Ovary (tissue), 7 donors: ENCODE measurements at regions not wholly inside any gene's neighbourhood (a gene's known extent, or its start where the extent isn't known, plus 50 kb on each side); places are given as distances from the start of the nearest gene placed in this dataset.

ENCODE experiments used
- DNase-seq, 5 donors: peaks; one replicate each; pipeline ENCODE4 v3.0.0-alpha.2; 2019 to 2020
- H3K27ac ChIP-seq, 2 donors: fragments of 200-600 bp; one replicate each; pipeline versions ENCODE4 v1.5.1 to v1.8.0; 2019 to 2022
- H3K27me3 ChIP-seq: fragments of 200-600 bp; one replicate; pipeline ENCODE4 v1.8.0; 2022
- H3K36me3 ChIP-seq: fragments of 200-600 bp; sonication (generic); one replicate; pipeline ENCODE4 v1.5.1; 2019
- H3K4me1 ChIP-seq: one replicate; pipeline ENCODE4 v1.8.1; 2013; ENCODE audit warnings: mild to moderate bottlenecking, moderate library complexity; ENCODE audit not compliant: insufficient read depth
- H3K4me3 ChIP-seq: fragments of 200-600 bp; sonication (generic); one replicate; pipeline ENCODE4 v1.5.1; 2017
- H3K9me3 ChIP-seq, 2 donors: fragments of 200-600 bp in 1 of 2; sonication (generic) in 1 of 2; one replicate each; pipeline versions ENCODE4 v1.5.1 to v1.8.1; 2013 to 2019; ENCODE audit warnings: mild to moderate bottlenecking in 1 of 2, moderate library complexity in 1 of 2
- EP300 ChIP-seq: sonication (generic); formaldehyde crosslinking; IDR thresholded peaks from one replicate; pipeline ENCODE4 v1.6.1; 2017; ENCODE audit warnings: antibody characterized with exemption
- POLR2A ChIP-seq: fragments of 450-650 bp; IDR thresholded peaks from one replicate; pipeline ENCODE4 v1.6.1; 2017; ENCODE audit warnings: antibody characterized with exemption, mild to moderate bottlenecking, moderate library complexity
- WGBS, 3 donors: extraction: QIAGEN DNeasy Blood & Tissue Kit in 1 of 3; methylation state at CpG; one replicate each; pipeline versions ENCODE4 v1.1.5 to v1.1.7; 2013 to 2017; 5-methylcytosine and 5-hydroxymethylcytosine counted together
- intact Hi-C, 4 donors: fragments of 100-400 bp; cut with DNase I; formaldehyde crosslinking; loops; one replicate each; pipeline versions ENCODE4 v1.11.0 to v1.15.1; 2022 to 2023
- TF ChIP-seq, protein P1 (sequence below), 3 donors: fragments of 450-650 bp in 2 of 3; fragments of 200-600 bp in 1 of 3; IDR thresholded peaks; one replicate each; pipeline versions ENCODE4 v1.5.1 to v1.8.0; 2016 to 2022; ENCODE audit warnings: antibody characterized with exemption in 3 of 3, mild to moderate bottlenecking in 1 of 3
- donor health status: DM: no; HTN: no; CAD: no; lungs with moderate emphysema.
- donor health status: DM: no; HTN: no; CAD: no.
- donor health status: Bipolar disorder and iron deficiency.
- donor health status: DM: no; HTN: no; CAD: no.
- donor health status: DM: yes; HTN: yes; CAD: no.

DNA sequence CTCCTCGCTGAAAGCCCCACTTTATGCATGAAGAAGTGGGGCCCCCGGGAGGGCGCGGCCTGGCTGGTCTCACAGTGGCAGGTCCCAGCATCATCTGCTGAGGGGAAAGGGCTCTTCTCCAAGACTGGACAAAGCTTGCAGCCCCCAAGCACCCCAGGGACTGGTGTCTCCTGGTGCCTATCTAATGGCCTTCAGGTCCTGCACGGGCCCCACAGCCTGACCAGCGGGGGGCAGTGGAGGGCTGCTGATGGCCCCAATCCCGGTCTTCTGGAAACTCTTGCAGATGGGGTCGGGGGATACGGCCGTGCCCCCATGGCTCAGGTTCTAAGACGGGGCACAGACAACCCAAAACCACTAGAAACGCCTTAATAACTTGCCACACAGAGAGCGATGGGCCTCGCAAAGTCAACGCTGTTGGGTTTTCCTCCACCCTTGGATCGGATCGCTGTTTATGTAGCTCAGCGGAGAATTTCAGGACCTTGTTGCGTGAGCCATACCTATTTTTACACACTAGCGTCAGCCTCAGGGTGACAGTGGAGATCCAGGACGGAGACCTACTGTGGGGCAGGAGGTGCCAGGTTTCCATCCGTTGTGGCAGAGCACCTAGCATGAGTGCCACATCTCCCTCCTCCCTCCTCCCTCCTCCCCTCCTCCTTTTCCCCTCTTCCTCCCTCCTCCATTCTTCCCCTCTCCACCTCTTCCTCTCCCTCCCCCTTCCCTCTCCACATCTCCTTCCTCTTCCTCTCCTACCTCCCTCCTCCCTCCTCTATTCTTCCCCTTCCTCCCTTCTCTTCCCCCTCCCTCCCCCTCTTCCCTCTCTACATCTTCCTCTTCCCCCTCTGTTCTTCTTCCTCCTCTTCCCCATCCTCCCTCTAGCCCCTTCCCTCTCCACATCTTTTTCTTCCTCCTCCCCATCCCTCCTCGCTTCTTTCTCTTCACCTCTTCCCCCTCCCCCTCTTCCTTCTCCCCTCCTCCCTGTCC lies 79.3 kb upstream of the ALDH1L1 start:
- H3K4me3 ChIP-seq, result no peak overlapping the region
- TF ChIP-seq POLR2A, result no peak
- TF ChIP-seq, protein P1, sequence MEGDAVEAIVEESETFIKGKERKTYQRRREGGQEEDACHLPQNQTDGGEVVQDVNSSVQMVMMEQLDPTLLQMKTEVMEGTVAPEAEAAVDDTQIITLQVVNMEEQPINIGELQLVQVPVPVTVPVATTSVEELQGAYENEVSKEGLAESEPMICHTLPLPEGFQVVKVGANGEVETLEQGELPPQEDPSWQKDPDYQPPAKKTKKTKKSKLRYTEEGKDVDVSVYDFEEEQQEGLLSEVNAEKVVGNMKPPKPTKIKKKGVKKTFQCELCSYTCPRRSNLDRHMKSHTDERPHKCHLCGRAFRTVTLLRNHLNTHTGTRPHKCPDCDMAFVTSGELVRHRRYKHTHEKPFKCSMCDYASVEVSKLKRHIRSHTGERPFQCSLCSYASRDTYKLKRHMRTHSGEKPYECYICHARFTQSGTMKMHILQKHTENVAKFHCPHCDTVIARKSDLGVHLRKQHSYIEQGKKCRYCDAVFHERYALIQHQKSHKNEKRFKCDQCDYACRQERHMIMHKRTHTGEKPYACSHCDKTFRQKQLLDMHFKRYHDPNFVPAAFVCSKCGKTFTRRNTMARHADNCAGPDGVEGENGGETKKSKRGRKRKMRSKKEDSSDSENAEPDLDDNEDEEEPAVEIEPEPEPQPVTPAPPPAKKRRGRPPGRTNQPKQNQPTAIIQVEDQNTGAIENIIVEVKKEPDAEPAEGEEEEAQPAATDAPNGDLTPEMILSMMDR (IDR thresholded peaks at IDR 0.05), result peak; percentile 58 to 89 (median 74)
- H3K27ac ChIP-seq, result peak overlapping the region in 1 of 2 donors; percentile 43
- H3K36me3 ChIP-seq, result no peaks in the 10 kb centered on the region
- H3K27me3 ChIP-seq, result no peaks in the 10 kb centered on the region
- 44 to 65% (median 57%) methylated on average over 23 of the region's 23 CpGs for WGBS, 3 donors
- intact Hi-C loops, result loop anchor here in 3 of 4 donors (2.0 to 10.0 kb wide), 5 partner anchors 85 to 215 kb away; partner anchors contain the start of genes CFAP100 (in 1 of the 3) and ZXDC (in 1 of the 3)
- H3K4me1 ChIP-seq, result peaks cover 2% of the 10 kb centered on the region
- DNase-seq, result peak; percentile 69 to 82 (median 79)
- H3K9me3 ChIP-seq, result no peaks in the 10 kb centered on the region

DNA sequence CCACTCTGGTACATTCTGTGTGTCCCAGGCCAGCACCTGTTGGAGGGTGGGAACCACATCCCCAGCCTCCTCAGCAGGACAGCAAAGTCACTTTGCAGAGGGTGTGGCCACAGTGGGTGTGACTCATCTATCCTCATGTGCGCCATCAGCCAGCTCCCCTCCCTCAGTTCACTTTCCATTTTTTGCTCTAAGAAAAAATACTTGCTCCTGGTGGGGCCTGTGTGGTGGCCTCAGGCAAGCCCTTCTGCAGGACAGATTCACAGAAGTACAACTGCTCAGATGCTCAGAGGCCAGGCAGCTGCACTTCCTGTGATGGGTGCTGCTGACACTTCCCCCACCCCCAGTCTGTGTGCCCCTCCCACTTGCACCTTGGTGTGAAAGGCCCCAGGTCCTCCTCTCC lies 78.3 kb upstream of the ALDH1L1 start:
- H3K27ac ChIP-seq, result no peak overlapping the region
- DNase-seq, result no peak
- 89 to 93% (median 89%) methylated on average over 1 of the region's 1 CpG for WGBS, 3 donors

DNA sequence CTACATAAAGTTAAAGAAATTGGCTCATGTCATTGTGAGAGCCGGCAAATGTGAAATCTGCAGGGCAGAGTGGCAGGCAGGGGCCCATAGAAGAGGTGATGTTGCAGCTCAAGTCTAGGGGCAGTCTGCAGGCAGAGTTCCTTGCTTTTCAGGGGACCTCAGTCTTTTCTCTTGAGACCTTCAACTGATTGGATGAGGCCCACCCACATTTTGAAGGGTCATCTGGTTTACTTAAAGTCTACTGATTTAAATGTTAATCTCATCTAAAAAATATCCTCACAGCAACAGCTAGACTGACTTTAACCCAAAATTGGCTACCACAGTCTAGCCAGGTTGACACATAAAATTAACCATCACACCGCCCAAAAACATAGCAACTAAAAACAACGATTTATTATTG lies 77.6 kb upstream of the ALDH1L1 start:
- TF ChIP-seq, protein P1 (IDR thresholded peaks at IDR 0.05), result no peak
- TF ChIP-seq POLR2A (no peak), EP300 (no peak)
- H3K27ac ChIP-seq, result no peak overlapping the region
- no peaks in the 10 kb centered on the region for H3K27me3 ChIP-seq
- H3K4me3 ChIP-seq, result no peak overlapping the region
- DNase-seq, result no peak
- no peaks in the 10 kb centered on the region for H3K9me3 ChIP-seq
- intact Hi-C loops, result loop anchor here in 3 of 4 donors (2.0 to 5.0 kb wide), 3 partner anchors 131 to 139 kb away; no protein-coding TSS in a partner anchor
- WGBS, 3 donors, result 90 to 96% (median 95%) methylated on average over 3 of the region's 3 CpGs
- H3K4me1 ChIP-seq, result peaks cover 2% of the 10 kb centered on the region
- no peaks in the 10 kb centered on the region for H3K36me3 ChIP-seq

More for the DNA sequence above, 78.3 kb upstream of the ALDH1L1 start:
- intact Hi-C loops, result loop anchor here in 2 of 4 donors (2.0 to 5.0 kb wide), 2 partner anchors 130 to 139 kb away; no protein-coding TSS in a partner anchor
- TF ChIP-seq POLR2A (no peak), EP300 (no peak)
- TF ChIP-seq, protein P1 (IDR thresholded peaks at IDR 0.05), result no peak
- no peaks in the 10 kb centered on the region for H3K36me3 ChIP-seq
- H3K4me3 ChIP-seq, result no peak overlapping the region
- H3K27me3 ChIP-seq, result no peaks in the 10 kb centered on the region
- H3K4me1 ChIP-seq, result peaks cover 2% of the 10 kb centered on the region
- no peaks in the 10 kb centered on the region for H3K9me3 ChIP-seq

DNA sequence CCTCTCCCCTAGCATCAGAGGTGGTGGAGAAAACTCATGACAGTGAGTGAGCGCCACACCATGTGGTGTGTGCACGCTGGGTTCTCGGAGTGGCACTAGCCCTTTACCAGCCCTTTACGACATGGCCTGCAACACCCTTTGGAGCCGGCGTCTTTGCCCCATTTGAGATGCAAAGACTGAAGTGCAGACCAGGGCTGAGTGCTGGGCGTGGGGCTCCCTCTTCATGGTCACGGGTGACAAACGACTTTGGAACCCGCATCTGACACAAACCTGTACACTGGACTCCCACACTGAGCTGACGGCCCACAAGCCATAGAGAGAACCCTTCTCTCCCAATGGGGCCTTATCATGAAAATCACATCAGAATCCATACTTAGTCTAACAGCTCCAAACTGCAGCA lies 76.8 kb upstream of the ALDH1L1 start:
- no peak for DNase-seq
- Histone ChIP-seq H3K27ac (no peak overlapping the region), H3K4me3 (no peak overlapping the region), H3K4me1 (peaks cover 2% of the 10 kb centered on the region), H3K27me3 (no peaks in the 10 kb centered on the region), H3K36me3 (no peaks in the 10 kb centered on the region), H3K9me3 (no peaks in the 10 kb centered on the region)
- 88 to 94% (median 91%) methylated on average over 11 of the region's 11 CpGs for WGBS, 3 donors
- TF ChIP-seq, protein P1 (IDR thresholded peaks at IDR 0.05), result no peak
- TF ChIP-seq EP300 (no peak), POLR2A (no peak)
- intact Hi-C loops, result loop anchor here in 2 of 4 donors (2.0 to 5.0 kb wide), 2 partner anchors 134 to 140 kb away; no protein-coding TSS in a partner anchor
